H1 (cell line): ENCODE measurements at regions not wholly inside any gene's neighbourhood (a gene's known extent, or its start where the extent isn't known, plus 50 kb on each side); places are given as distances from the start of the nearest gene placed in this dataset.
A peak's percentile ranks its signal among the peaks of the same experiment; 100 is the strongest.
"Not testable (repeated sequence)": the region's sequence is repeated elsewhere in the genome, so short reads cannot be mapped to it uniquely, and the experiment has no call there.

Experiments
- CTCF ChIA-PET: fragments of 300-600 bp; sonication (Branson Sonifier 250); formaldehyde crosslinking; loops from one replicate; lab custom pipeline; 2021; ENCODE audit not compliant: partially characterized antibody; lab: Charles Lee
- POLR2A ChIA-PET: fragments of 300-600 bp; sonication (Branson Sonifier 250); formaldehyde crosslinking; loops from one replicate; lab custom pipeline; 2021; ENCODE audit warnings: inconsistent platforms; ENCODE audit not compliant: partially characterized antibody; lab: Charles Lee
- DNase-seq, 2 experiments: peaks; one replicate each; pipeline versions ENCODE4 v3.0.0 to v3.0.0-alpha.2; 2010 to 2022; ENCODE audit warnings: low spot score in 2 of 2, low read depth in 1 of 2, mixed read lengths in 1 of 2
- FAIRE-seq: peaks from 2 replicates; lab custom pipeline; 2011; peaks lifted over from hg19 to GRCh38; lab: Jason Lieb, UNC
- H2AFZ ChIP-seq: 2 replicates; pipeline ENCODE4 v1.8.1; 2012; ENCODE audit warnings: low read length, inconsistent platforms
- H2AK5ac ChIP-seq: 2 replicates; pipeline ENCODE4 v1.6.1; 2013; ENCODE audit warnings: low read depth, low read length
- H2BK120ac ChIP-seq: replicated peaks from 2 replicates; pipeline ENCODE3; 2013; ENCODE audit warnings: low read depth, low read length, inconsistent platforms
- H2BK12ac ChIP-seq: 2 replicates; pipeline ENCODE4 v1.6.1; 2013; ENCODE audit warnings: low read depth, low read length
- H2BK15ac ChIP-seq: 2 replicates; pipeline ENCODE4 v1.6.1; 2013; ENCODE audit warnings: low read length
- H2BK20ac ChIP-seq: 2 replicates; pipeline ENCODE4 v1.6.1; 2013; ENCODE audit warnings: low read length
- H2BK5ac ChIP-seq: 2 replicates; pipeline ENCODE4 v1.6.1; 2013; ENCODE audit warnings: low read depth, low read length
- H3K14ac ChIP-seq: 2 replicates; pipeline ENCODE4 v1.6.1; 2013; ENCODE audit warnings: inconsistent platforms; ENCODE audit not compliant: insufficient read length
- H3K18ac ChIP-seq: 2 replicates; pipeline ENCODE4 v1.6.1; 2013; ENCODE audit warnings: low read length; ENCODE audit errors: extremely low read depth
- H3K23ac ChIP-seq: 2 replicates; pipeline ENCODE4 v1.6.1; 2013; ENCODE audit warnings: inconsistent platforms; ENCODE audit not compliant: insufficient read length
- H3K23me2 ChIP-seq: 2 replicates; pipeline ENCODE4 v1.6.1; 2013; ENCODE audit warnings: low read depth, low read length
- H3K27ac ChIP-seq: 2 replicates; pipeline ENCODE4 v1.6.1; 2011; ENCODE audit warnings: low read depth, low read length, inconsistent platforms
- H3K27me3 ChIP-seq, 4 experiments: replicated peaks in 1 of 4; 1 replicate in 1 of 4; 2 replicates in 3 of 4; pipeline versions ENCODE4 v1.6.1 to v1.8.1; 2011 to 2013; ENCODE audit warnings: low read length in 3 of 4, mild to moderate bottlenecking in 3 of 4, inconsistent platforms in 2 of 4, mixed read lengths in 2 of 4, moderate library complexity in 1 of 4; ENCODE audit not compliant: control insufficient read depth in 3 of 4, insufficient read depth in 3 of 4; ENCODE audit errors: extremely low read depth in 1 of 4
- H3K36me3 ChIP-seq, 4 experiments: 2 replicates each; pipeline versions ENCODE4 v1.6.1 to v1.8.1; 2011 to 2013; ENCODE audit warnings: mild to moderate bottlenecking in 4 of 4, low read length in 3 of 4, moderate library complexity in 2 of 4, control low read depth in 1 of 4, inconsistent platforms in 1 of 4; ENCODE audit not compliant: insufficient read depth in 4 of 4, control insufficient read depth in 2 of 4
- H3K4ac ChIP-seq: replicated peaks from 2 replicates; pipeline ENCODE3; 2013; ENCODE audit warnings: low read length, low read depth, mixed read lengths, inconsistent platforms; ENCODE audit not compliant: insufficient read length
- H3K4me1 ChIP-seq, 4 experiments: replicated peaks in 1 of 4; 1 replicate in 1 of 4; 2 replicates in 3 of 4; pipeline versions ENCODE4 v1.6.1 to v1.8.1; 2011 to 2013; ENCODE audit warnings: low read length in 3 of 4, inconsistent platforms in 2 of 4, mixed read lengths in 1 of 4; ENCODE audit not compliant: insufficient read depth in 4 of 4, control insufficient read depth in 3 of 4
- H3K4me2 ChIP-seq, 2 experiments: 2 replicates each; pipeline versions ENCODE4 v1.6.1 to v1.8.1; 2011 to 2013; ENCODE audit warnings: low read depth in 2 of 2, low read length in 2 of 2, control low read depth in 1 of 2, inconsistent platforms in 1 of 2, mild to moderate bottlenecking in 1 of 2; ENCODE audit not compliant: insufficient read depth in 1 of 2
- H3K4me3 ChIP-seq, 4 experiments: fragments of 200-600, 300-600 bp in 1 of 4; sonication (generic), shearing (Covaris generic), sonication (Bioruptor Twin) in 1 of 4; 2 replicates each; pipeline versions ENCODE4 v1.5.1 to v1.8.1; 2011 to 2016; ENCODE audit warnings: low read length in 4 of 4, low read depth in 3 of 4, control low read depth in 2 of 4, inconsistent platforms in 2 of 4, mild to moderate bottlenecking in 2 of 4, mixed read lengths in 1 of 4, moderate library complexity in 1 of 4; ENCODE audit not compliant: insufficient read depth in 2 of 4; ENCODE audit errors: extremely low read depth in 1 of 4
- H3K56ac ChIP-seq: replicated peaks from 2 replicates; pipeline ENCODE3; 2013; ENCODE audit warnings: low read depth, mild to moderate bottlenecking, mixed read lengths, low read length, inconsistent platforms; ENCODE audit not compliant: insufficient read length
- H3K79me1 ChIP-seq: 2 replicates; pipeline ENCODE4 v1.6.1; 2013; ENCODE audit warnings: low read depth, low read length, control low read depth
- H3K79me2 ChIP-seq, 2 experiments: 2 replicates each; pipeline versions ENCODE4 v1.6.1 to v1.8.1; 2012 to 2013; ENCODE audit warnings: low read length in 2 of 2, mild to moderate bottlenecking in 2 of 2, inconsistent platforms in 1 of 2; ENCODE audit not compliant: insufficient read depth in 2 of 2, control insufficient read depth in 1 of 2
- H3K9ac ChIP-seq, 4 experiments: replicated peaks in 1 of 4; 1 replicate in 1 of 4; 2 replicates in 3 of 4; pipeline versions ENCODE4 v1.6.1 to v1.8.1; 2011 to 2013; ENCODE audit warnings: low read depth in 3 of 4, low read length in 3 of 4, control low read depth in 2 of 4, mild to moderate bottlenecking in 2 of 4, moderate library complexity in 2 of 4, inconsistent platforms in 1 of 4; ENCODE audit errors: extremely low read depth in 1 of 4
- H3K9me3 ChIP-seq, 2 experiments: 2 replicates each; pipeline versions ENCODE4 v1.6.1 to v1.8.1; 2012 to 2013; ENCODE audit warnings: mild to moderate bottlenecking in 2 of 2, moderate library complexity in 2 of 2, control low read depth in 1 of 2, inconsistent platforms in 1 of 2, low read depth in 1 of 2, low read length in 1 of 2, mixed read lengths in 1 of 2; ENCODE audit not compliant: insufficient read depth in 2 of 2
- H4K20me1 ChIP-seq, 2 experiments: replicated peaks in 1 of 2; 2 replicates each; pipeline versions ENCODE3 to v1.8.1; 2011 to 2013; ENCODE audit warnings: inconsistent platforms in 2 of 2, low read length in 2 of 2, mild to moderate bottlenecking in 1 of 2; ENCODE audit not compliant: insufficient read depth in 2 of 2, control insufficient read depth in 1 of 2
- H4K5ac ChIP-seq: 2 replicates; pipeline ENCODE4 v1.6.1; 2013; ENCODE audit warnings: low read length, low read depth, mixed read lengths, inconsistent platforms; ENCODE audit not compliant: insufficient read length
- H4K8ac ChIP-seq: 2 replicates; pipeline ENCODE4 v1.8.0; 2013; ENCODE audit warnings: mild to moderate bottlenecking, moderate library complexity, low read length, inconsistent platforms; ENCODE audit not compliant: insufficient read depth; ENCODE audit errors: extremely low read depth
- H4K91ac ChIP-seq: replicated peaks from 2 replicates; pipeline ENCODE3; 2013; ENCODE audit warnings: low read length, mixed read lengths, inconsistent platforms; ENCODE audit not compliant: insufficient read length
- WGBS, 2 experiments: shearing (Covaris generic) in 1 of 2; methylation state at CpG; one replicate each; pipeline versions ENCODE4 v1.1.6 to v1.1.7; 2013 to 2015; ENCODE audit warnings: low lambda C conversion rate in 2 of 2, mixed read lengths in 2 of 2, inconsistent platforms in 1 of 2, low coverage in 1 of 2, missing lambda C conversion rate in 1 of 2; ENCODE audit not compliant: insufficient replicate concordance in 2 of 2, insufficient coverage in 1 of 2, insufficient read length in 1 of 2; ENCODE audit errors: extremely low coverage in 1 of 2, missing lambda C conversion rate in 1 of 2; 5-methylcytosine and 5-hydroxymethylcytosine counted together

DNA sequence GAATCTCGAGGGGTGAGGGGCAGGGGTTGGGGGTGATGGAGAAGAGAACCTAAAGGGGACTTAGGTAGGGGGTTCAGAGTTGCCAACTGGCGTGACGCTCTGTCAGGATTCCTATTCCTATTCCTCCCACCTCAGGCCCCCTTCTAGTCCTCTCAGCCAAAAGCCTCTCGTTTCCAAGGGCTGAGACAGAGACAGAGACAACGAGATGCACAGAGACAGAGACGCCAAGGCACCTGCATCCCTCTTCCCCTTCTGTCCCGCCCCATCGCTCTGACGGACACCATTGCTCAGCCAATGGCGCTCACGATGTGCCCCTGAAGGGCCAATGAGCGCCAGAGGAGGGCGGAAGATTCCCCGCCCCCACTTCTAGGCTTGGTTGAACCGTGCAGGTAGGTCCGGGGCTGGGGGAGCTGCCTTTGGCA, 129.5 kb upstream of the PLEKHM1 start:
- H3K4me1 ChIP-seq, H3K4ac ChIP-seq, H2BK15ac ChIP-seq, H2BK20ac ChIP-seq, H3K9me3 ChIP-seq, H3K4me2 ChIP-seq, POLR2A ChIA-PET, H3K23ac ChIP-seq, H2BK120ac ChIP-seq, H3K27ac ChIP-seq, H3K14ac ChIP-seq, H3K23me2 ChIP-seq, H3K18ac ChIP-seq, H3K9ac ChIP-seq, H2BK5ac ChIP-seq, H3K27me3 ChIP-seq, H3K79me1 ChIP-seq, H2AK5ac ChIP-seq, H3K79me2 ChIP-seq, H2BK12ac ChIP-seq, H4K5ac ChIP-seq, CTCF ChIA-PET, H4K8ac ChIP-seq, H4K91ac ChIP-seq, H3K56ac ChIP-seq, H3K36me3 ChIP-seq, H2AFZ ChIP-seq, H4K20me1 ChIP-seq, FAIRE-seq: not testable (repeated sequence)
- peak overlapping the region; percentile 10 to 52 (median 30); a peak in 5 of 8 replicates for H3K4me3 ChIP-seq
- peak in 1 of 2 experiments; percentile 80 for DNase-seq
- WGBS, 2 experiments: 0% methylated on average over 3 of the region's 16 CpGs; no CpG with 5 or more reads in 1 of the 2 experiments

GRCh38 chr17:45620468-45620867, 129.9 kb upstream of the PLEKHM1 start:
- H3K79me1 ChIP-seq, H3K4me2 ChIP-seq, H3K14ac ChIP-seq, H3K79me2 ChIP-seq, H2BK20ac ChIP-seq, H3K23ac ChIP-seq, H3K4me1 ChIP-seq, H3K27me3 ChIP-seq, FAIRE-seq, H2BK120ac ChIP-seq, H3K36me3 ChIP-seq, H3K18ac ChIP-seq, H4K91ac ChIP-seq, H4K5ac ChIP-seq, H2BK15ac ChIP-seq, H3K9me3 ChIP-seq, H2AFZ ChIP-seq, CTCF ChIA-PET, H2BK5ac ChIP-seq, H3K23me2 ChIP-seq, POLR2A ChIA-PET, H2BK12ac ChIP-seq, H3K56ac ChIP-seq, H4K20me1 ChIP-seq, H2AK5ac ChIP-seq, H3K27ac ChIP-seq, H3K4ac ChIP-seq: not testable (repeated sequence)
- Histone ChIP-seq H3K4me3 (peak overlapping the region; percentile 10 to 52 (median 30); a peak in 7 of 8 replicates), H4K8ac (0 out of 2 replicates have a peak overlapping the region, but pooled peaks have one; percentile 35), H3K9ac (peak overlapping the region in 1 of 4 experiments; percentile 79; a peak in 3 of 7 replicates)
- no CpG with 5 or more reads among the region's 54 CpGs for WGBS, 2 experiments
- DNase-seq: peak in 1 of 2 experiments; percentile 72
